Uterus (tissue), 2 donors: ENCODE measurements at regions not wholly inside any gene's neighbourhood (a gene's known extent, or its start where the extent isn't known, plus 50 kb on each side); places are given as distances from the start of the nearest gene placed in this dataset.

Experiments
- POLR2A ChIP-seq, 2 donors: fragments of 450-650 bp; IDR thresholded peaks; one replicate each; pipeline ENCODE4 v1.6.1; 2016; ENCODE audit warnings: antibody characterized with exemption in 2 of 2, mild to moderate bottlenecking in 1 of 2, moderate library complexity in 1 of 2
- TF ChIP-seq, protein P1 (sequence below), 4 experiments: fragments of 200-600 bp in 2 of 4; fragments of 450-650 bp in 2 of 4; sonication (generic) in 2 of 4; IDR thresholded peaks; one replicate each; pipeline ENCODE4 v1.5.1; 2016 to 2019; ENCODE audit warnings: antibody characterized with exemption in 4 of 4, mild to moderate bottlenecking in 2 of 4, moderate library complexity in 1 of 4

DNA sequence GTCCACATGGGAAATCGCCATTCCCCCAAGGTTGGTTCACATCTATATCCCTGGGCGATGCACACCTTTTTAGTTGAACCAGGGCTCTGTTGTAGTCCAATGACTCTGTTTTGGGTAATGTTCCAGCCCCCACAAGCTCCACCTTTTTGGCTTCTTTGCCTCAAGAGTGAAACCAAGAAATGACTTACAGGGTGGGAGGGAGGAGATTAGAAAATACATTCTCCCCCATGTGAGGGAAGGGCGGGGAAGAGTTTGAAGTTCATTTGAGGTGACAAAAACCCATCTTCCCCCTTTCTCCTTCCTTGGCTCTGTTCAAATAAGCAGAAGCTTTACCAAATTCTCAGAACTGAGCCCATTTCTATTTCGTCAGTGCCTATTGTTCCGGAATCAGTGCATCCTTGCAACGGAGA, 82.8 kb downstream of the GATA3 start:
- TF ChIP-seq POLR2A (IDR thresholded peaks at IDR 0.05) = no peak
- TF ChIP-seq, protein P1, sequence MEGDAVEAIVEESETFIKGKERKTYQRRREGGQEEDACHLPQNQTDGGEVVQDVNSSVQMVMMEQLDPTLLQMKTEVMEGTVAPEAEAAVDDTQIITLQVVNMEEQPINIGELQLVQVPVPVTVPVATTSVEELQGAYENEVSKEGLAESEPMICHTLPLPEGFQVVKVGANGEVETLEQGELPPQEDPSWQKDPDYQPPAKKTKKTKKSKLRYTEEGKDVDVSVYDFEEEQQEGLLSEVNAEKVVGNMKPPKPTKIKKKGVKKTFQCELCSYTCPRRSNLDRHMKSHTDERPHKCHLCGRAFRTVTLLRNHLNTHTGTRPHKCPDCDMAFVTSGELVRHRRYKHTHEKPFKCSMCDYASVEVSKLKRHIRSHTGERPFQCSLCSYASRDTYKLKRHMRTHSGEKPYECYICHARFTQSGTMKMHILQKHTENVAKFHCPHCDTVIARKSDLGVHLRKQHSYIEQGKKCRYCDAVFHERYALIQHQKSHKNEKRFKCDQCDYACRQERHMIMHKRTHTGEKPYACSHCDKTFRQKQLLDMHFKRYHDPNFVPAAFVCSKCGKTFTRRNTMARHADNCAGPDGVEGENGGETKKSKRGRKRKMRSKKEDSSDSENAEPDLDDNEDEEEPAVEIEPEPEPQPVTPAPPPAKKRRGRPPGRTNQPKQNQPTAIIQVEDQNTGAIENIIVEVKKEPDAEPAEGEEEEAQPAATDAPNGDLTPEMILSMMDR (IDR thresholded peaks at IDR 0.05) = no peak
